ENCODE measurements at regions not wholly inside any gene's neighbourhood (a gene's known extent, or its start where the extent isn't known, plus 50 kb on each side); places are given as distances from the start of the nearest gene placed in this dataset.
A peak's percentile ranks its signal among the peaks of the same experiment; 100 is the strongest.

GRCh38 chr12:68497702-68498101 is 113.0 kb upstream of the RAP1B start (continued):
- TF ChIP-seq ZBTB26 (tag by site-specific recombination; optimal IDR thresholded peaks at IDR 0.05) (no peak), ZNF366 (tag by site-specific recombination; conservative IDR thresholded peaks at IDR 0.05) (peak; percentile 48), ZNF2 (tag by site-specific recombination; IDR thresholded peaks at IDR 0.05) (no peak), HOXD13 (CRISPR knock-in tag; IDR thresholded peaks at IDR 0.05; ENCODE audit: borderline replicate concordance) (0 out of 2 replicates have a peak, but pooled peaks have one; percentile 30), ZNF248 (tag by site-specific recombination; IDR thresholded peaks at IDR 0.05) (no peak), ZFP37 (tag by site-specific recombination; IDR thresholded peaks at IDR 0.05) (no peak), KLF16 (tag by site-specific recombination; IDR thresholded peaks at IDR 0.05) (no peak), OVOL3 (tag by site-specific recombination; IDR thresholded peaks at IDR 0.05) (no peak), ZBTB20 (tag by site-specific recombination; IDR thresholded peaks at IDR 0.05) (no peak), GLIS2 (tag by site-specific recombination; IDR thresholded peaks at IDR 0.05) (no peak), ATF2 (tag by site-specific recombination; IDR thresholded peaks at IDR 0.05; ENCODE audit: low read depth) (no peak), ZNF335 (tag by site-specific recombination; conservative IDR thresholded peaks at IDR 0.05) (no peak), ZSCAN23 (tag by site-specific recombination; IDR thresholded peaks at IDR 0.05) (no peak), ZNF501 (tag by site-specific recombination; IDR thresholded peaks at IDR 0.05) (no peak), ZNF677 (tag by site-specific recombination; IDR thresholded peaks at IDR 0.05) (no peak), ZNF664 (tag by site-specific recombination; IDR thresholded peaks at IDR 0.05) (no peak), ZNF24 (tag by site-specific recombination; IDR thresholded peaks at IDR 0.05) (no peak), SCRT2 (tag by site-specific recombination; IDR thresholded peaks at IDR 0.05) (no peak), KLF9 (tag by site-specific recombination; IDR thresholded peaks at IDR 0.05; ENCODE audit: low read depth) (no peak), ZNF830 (tag by site-specific recombination; IDR thresholded peaks at IDR 0.05; ENCODE audit: low read depth) (no peak)
- TF ChIP-seq, protein P1, sequence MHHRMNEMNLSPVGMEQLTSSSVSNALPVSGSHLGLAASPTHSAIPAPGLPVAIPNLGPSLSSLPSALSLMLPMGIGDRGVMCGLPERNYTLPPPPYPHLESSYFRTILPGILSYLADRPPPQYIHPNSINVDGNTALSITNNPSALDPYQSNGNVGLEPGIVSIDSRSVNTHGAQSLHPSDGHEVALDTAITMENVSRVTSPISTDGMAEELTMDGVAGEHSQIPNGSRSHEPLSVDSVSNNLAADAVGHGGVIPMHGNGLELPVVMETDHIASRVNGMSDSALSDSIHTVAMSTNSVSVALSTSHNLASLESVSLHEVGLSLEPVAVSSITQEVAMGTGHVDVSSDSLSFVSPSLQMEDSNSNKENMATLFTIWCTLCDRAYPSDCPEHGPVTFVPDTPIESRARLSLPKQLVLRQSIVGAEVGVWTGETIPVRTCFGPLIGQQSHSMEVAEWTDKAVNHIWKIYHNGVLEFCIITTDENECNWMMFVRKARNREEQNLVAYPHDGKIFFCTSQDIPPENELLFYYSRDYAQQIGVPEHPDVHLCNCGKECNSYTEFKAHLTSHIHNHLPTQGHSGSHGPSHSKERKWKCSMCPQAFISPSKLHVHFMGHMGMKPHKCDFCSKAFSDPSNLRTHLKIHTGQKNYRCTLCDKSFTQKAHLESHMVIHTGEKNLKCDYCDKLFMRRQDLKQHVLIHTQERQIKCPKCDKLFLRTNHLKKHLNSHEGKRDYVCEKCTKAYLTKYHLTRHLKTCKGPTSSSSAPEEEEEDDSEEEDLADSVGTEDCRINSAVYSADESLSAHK (tag by site-specific recombination; IDR thresholded peaks at IDR 0.05), result no peak

GRCh38 chr12:68498736-68499135 is 112.0 kb upstream of the RAP1B start:
- Histone ChIP-seq H3K4me3 (ENCODE audit: low read depth, low read length) (no peak overlapping the region), H3K27ac (ENCODE audit: extremely low read depth, low read depth, low read length) (no peak overlapping the region), H3K36me3 (ENCODE audit: control insufficient read depth in 2 of 2, insufficient read depth in 1 of 2, low read length in 2 of 2) (no peaks in the 10 kb centered on the region), H3K9me3 (ENCODE audit: control insufficient read depth, insufficient read depth, low read depth, low read length) (no peaks in the 10 kb centered on the region), H3K4me1 (ENCODE audit: control insufficient read depth, insufficient read depth, low read length) (peaks cover 4% of the 10 kb centered on the region; the same call in 1 of the 2 replicates)
- no peak for TF ChIP-seq ZNF623 (tag by site-specific recombination; IDR thresholded peaks at IDR 0.05)
- no peak for TF ChIP-seq ZBTB7A (tag by site-specific recombination; IDR thresholded peaks at IDR 0.05; ENCODE audit: low read depth)
- no peak for TF ChIP-seq KLF16 (tag by site-specific recombination; IDR thresholded peaks at IDR 0.05)
- no peak for TF ChIP-seq ZNF138 (tag by site-specific recombination; IDR thresholded peaks at IDR 0.05; ENCODE audit: borderline replicate concordance)
- POLR2A ChIA-PET, result no interaction called here
- CTCF ChIA-PET, result interaction anchor here (0.5 to 1.1 kb wide), 4 partner anchors 52 to 367 kb away, joined by 3 to 8 read pairs (median 4); no protein-coding TSS in a partner anchor

Data from HEK293 (cell line).